HG03025 (cell line): ENCODE measurements at regions not wholly inside any gene's neighbourhood (a gene's known extent, or its start where the extent isn't known, plus 50 kb on each side); places are given as distances from the start of the nearest gene placed in this dataset.
"Not testable (repeated sequence)": the region's sequence is repeated elsewhere in the genome, so short reads cannot be mapped to it uniquely, and the experiment has no call there.

Experiments
- ATAC-seq: cut with Tn5 transposase; IDR thresholded peaks from one replicate; pipeline ENCODE4 v1.9.1; 2021; ENCODE audit warnings: mild to moderate bottlenecking, moderate library complexity; ENCODE audit not compliant: unreplicated experiment, low FRiP score

- no peak for ATAC-seq
Measured at GRCh38 chr6:77092971-77093370, 370.3 kb downstream of the HTR1B start.

- ATAC-seq: no peak
Measured at GRCh38 chr6:77089776-77090175, 373.5 kb downstream of the HTR1B start.

GRCh38 chr6:77087794-77088318, 375.4 kb downstream of the HTR1B start:
- ATAC-seq: not testable (repeated sequence)

- ATAC-seq: no peak
Measured at GRCh38 chr6:77074037-77074713, 389.1 kb downstream of the HTR1B start.

- ATAC-seq: no peak
Measured at GRCh38 chr6:77073410-77073760, 389.9 kb downstream of the HTR1B start.

GRCh38 chr6:77072694-77073409, 390.4 kb downstream of the HTR1B start:
- no peak for ATAC-seq

GRCh38 chr6:77063494-77063893, 399.8 kb downstream of the HTR1B start:
- ATAC-seq: no peak

GRCh38 chr6:77055711-77056110, 407.6 kb downstream of the HTR1B start:
- no peak for ATAC-seq

GRCh38 chr6:77040568-77041195, 422.6 kb downstream of the HTR1B start:
- no peak for ATAC-seq

- ATAC-seq: no peak
Measured at GRCh38 chr6:77038807-77039206, 424.5 kb downstream of the HTR1B start.

GRCh38 chr6:77037439-77037838, 425.9 kb downstream of the HTR1B start:
- ATAC-seq: no peak

- no peak for ATAC-seq
Measured at GRCh38 chr6:77036400-77036799, 426.9 kb downstream of the HTR1B start.

- no peak for ATAC-seq
Measured at GRCh38 chr6:77034161-77034560, 429.1 kb downstream of the HTR1B start.

GRCh38 chr6:77030929-77031674, 432.2 kb downstream of the HTR1B start:
- ATAC-seq: no peak

GRCh38 chr6:77026341-77026740, 436.9 kb downstream of the HTR1B start:
- no peak for ATAC-seq

- ATAC-seq: no peak
Measured at GRCh38 chr6:77025736-77026223, 437.5 kb downstream of the HTR1B start.

- no peak for ATAC-seq
Measured at GRCh38 chr6:77021778-77022177, 441.5 kb downstream of the HTR1B start.

GRCh38 chr6:77021232-77021631, 442.1 kb downstream of the HTR1B start:
- ATAC-seq: no peak

- ATAC-seq: no peak
Measured at GRCh38 chr6:77019081-77019480, 444.2 kb downstream of the HTR1B start.

GRCh38 chr6:77017537-77017936, 445.8 kb downstream of the HTR1B start:
- no peak for ATAC-seq

- ATAC-seq: no peak
Measured at GRCh38 chr6:77015350-77015749, 447.9 kb downstream of the HTR1B start.
